NB4 (cell line): ENCODE measurements at regions not wholly inside any gene's neighbourhood (a gene's known extent, or its start where the extent isn't known, plus 50 kb on each side); places are given as distances from the start of the nearest gene placed in this dataset.

Source experiments
- CTCF ChIP-seq: IDR thresholded peaks from one replicate; pipeline ENCODE4 v1.5.1; 2012; ENCODE audit warnings: low read depth, low read length
- MYC ChIP-seq: IDR thresholded peaks from 2 replicates; pipeline ENCODE4 v1.6.1; 2011; ENCODE audit warnings: low read depth, low read length
- POLR2A ChIP-seq: IDR thresholded peaks from 2 replicates; pipeline ENCODE4 v1.6.1; 2011; ENCODE audit warnings: mild to moderate bottlenecking; ENCODE audit not compliant: insufficient read length; ENCODE audit errors: extremely low read depth

- TF ChIP-seq CTCF (no peak), POLR2A (no peak), MYC (no peak)
These were observed 252.6 kb upstream of the ZNF32 start for GRCh38 chr10:43901302-43901701.
